NCI-H1105 (cell line): ENCODE measurements at regions not wholly inside any gene's neighbourhood (a gene's known extent, or its start where the extent isn't known, plus 50 kb on each side); places are given as distances from the start of the nearest gene placed in this dataset.
"Not testable (repeated sequence)": the region's sequence is repeated elsewhere in the genome, so short reads cannot be mapped to it uniquely, and the experiment has no call there.

Experiments
- DNase-seq: peaks from one replicate; lab custom pipeline; 2025; lab: John Stamatoyannopoulos, UW

DNA sequence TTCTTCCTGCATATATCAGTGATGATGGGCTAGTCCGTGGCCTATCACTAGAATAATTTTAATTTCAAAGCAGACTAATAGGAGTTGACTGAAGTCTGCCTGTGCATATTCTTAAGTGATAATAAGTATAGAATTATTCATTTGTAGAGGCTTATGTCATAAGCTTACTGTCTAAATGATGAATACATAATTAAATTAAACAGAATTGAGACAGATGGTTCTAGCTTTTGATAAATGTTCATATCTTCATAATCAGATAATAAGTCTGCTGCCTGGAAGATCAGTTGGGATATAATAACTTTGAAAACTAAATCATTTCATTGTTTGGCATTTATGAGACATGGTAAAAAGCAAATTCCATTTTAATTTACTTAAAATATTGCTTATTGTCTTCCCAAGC is 1175.6 kb downstream of the TECRL start:
- DNase-seq, result no peak

DNA sequence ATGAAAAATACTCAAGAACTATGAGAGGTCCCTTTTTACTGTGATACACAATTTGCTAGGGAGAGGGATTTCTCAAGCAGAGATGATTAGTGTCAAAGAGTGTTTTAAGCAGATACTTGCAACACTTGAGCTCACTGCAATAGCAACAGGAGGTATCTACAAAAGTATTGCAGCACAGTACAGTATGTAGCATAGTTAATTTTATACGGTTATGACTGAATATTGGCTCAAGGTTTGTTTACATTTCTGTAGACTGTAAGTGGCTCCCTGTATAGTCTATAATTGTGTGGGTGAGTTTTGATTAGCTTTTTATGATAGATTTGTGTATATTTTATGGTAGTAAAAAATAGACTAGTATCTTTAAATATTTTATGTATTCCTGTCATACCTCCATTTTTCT is 1177.2 kb downstream of the TECRL start:
- DNase-seq, result no peak

DNA sequence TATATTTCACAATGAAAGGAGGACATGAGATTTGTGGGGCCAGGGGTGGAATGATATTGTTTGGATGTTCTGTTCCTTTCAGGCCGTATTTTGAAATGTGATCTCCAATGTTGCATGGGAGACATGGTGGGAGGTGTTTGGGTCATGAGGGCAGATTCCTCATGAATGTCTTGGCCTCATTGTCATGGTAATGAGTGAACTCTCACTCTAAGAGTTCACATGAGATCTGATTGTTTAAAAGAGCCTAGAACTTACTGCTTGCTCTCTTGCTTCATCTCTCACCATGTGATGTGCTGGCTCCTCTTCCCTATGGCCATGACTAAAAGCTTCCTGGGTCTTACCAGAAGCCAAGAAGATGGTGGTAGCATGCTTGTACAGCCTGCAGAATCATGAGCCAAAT is 1183.0 kb downstream of the TECRL start:
- DNase-seq, result no peak

DNA sequence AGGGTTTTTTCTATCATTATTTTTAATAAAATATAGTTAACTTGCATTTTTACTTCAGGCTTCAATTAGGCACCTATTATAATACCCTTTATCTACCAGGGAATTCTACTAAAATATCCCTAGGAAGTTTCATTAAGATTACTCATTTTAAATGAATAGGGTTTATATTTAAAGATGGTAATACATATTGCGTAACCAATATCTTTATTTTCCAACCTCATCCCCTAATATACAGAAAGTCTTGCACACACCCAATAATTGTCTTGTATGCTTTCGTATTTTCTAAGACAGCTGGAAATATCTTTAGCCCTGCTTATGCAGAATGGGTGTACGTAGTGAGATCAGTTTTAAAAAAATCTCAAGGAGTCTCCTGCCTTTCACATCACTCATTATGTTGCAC is 1186.8 kb downstream of the TECRL start:
- DNase-seq, result no peak

DNA sequence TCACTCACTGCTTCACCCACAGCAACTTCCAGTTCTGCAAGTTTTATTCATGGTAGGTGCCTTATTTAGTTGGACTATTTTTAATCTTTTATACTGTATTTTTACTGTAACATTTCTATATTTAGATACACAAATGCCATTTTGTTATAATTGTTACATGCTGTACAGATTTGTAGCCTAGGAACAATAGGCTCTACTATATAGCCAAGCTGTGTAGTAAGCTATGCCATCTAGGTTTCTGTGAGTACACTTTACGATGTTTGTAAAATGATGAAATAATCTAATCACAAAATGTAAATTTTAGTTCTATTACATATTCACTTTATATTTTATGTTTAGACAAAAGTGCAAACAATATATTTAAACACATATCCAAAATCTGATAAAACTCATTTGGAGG is 1187.8 kb downstream of the TECRL start:
- DNase-seq, result no peak

GRCh38 chr4:63218856-63219255 is 1190.4 kb downstream of the TECRL start:
- no peak for DNase-seq

DNA sequence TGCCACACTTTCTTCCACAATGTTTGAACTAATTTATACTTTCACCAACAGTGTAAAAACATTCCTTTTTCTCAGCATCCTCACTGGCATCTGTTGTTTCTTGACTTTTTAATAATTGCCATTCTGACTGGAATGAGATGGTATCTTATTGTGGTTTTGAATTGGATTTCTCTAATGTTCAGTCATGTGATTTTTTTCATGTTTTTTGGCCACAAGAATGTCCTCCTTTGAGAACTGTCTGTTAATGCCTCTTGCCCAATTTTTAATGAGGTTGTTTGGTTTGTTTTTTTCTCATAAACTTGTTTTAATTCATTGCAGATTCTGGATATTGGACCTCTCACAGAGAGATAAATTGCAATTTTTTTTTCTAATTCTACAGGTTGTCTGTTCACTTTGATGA is 1195.2 kb downstream of the TECRL start:
- DNase-seq, result no peak

- DNase-seq, result no peak
These were observed 1197.3 kb downstream of the TECRL start for GRCh38 chr4:63211776-63212479.

DNA sequence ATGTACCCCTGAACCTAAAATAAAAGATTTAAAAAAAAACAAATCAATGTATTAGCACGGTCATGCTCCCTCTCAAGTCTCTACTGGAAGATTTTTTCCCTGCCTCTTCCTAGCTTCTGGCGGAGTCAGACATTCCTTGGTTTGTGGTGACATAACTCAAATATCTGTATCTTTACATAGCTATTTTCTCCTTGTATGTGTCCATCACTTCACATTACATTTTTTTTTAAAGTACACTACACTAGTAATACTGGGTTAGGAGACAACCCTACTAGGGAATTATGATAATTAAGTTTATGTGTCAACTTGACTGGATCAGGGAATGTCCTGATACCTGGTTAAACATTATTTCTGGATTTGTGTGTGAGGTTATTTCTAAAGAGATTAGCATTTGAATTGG is 1197.9 kb downstream of the TECRL start:
- DNase-seq, result no peak

- not testable (repeated sequence) for DNase-seq
These were observed 1216.2 kb downstream of the TECRL start for GRCh38 chr4:63193029-63193428.

DNA sequence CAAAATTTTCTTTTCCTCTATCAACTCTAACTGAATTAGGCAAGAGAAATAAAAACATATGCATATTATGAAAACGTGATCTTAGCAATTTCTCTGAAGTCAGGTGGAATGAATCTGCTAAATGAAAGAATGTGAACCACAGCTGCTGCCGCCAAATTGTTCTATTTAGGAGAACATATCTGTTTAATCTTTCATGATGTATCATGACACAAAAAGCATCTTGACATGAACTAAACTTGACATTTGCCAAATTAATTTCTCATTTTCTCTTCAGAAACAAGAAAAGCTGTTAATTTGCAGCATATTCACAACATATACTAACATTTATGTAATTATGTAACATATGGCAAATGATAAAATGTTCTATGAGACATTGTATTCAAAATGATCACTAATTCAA is 1237.9 kb downstream of the TECRL start:
- no peak for DNase-seq

DNA sequence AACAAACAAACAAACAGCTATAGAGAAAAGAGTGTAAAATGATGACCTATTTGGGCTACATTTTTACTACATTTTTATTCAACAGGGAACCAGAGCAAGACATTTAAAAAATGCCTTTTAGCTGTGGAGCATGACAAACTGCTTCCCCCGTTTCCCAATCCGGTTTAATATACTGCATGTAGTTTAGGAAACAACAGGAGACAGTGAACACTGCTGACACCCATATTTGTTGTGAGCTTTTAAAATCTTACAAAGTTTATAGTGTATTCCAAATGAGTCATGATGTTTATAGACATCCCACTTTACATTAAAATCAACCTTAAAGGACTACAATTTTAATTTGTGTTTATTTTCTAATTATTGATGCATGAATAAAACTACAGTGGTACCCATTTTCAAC is 1238.3 kb downstream of the TECRL start:
- DNase-seq, result no peak

- DNase-seq, result no peak
These were observed 1239.4 kb downstream of the TECRL start for GRCh38 chr4:63169836-63170235.

DNA sequence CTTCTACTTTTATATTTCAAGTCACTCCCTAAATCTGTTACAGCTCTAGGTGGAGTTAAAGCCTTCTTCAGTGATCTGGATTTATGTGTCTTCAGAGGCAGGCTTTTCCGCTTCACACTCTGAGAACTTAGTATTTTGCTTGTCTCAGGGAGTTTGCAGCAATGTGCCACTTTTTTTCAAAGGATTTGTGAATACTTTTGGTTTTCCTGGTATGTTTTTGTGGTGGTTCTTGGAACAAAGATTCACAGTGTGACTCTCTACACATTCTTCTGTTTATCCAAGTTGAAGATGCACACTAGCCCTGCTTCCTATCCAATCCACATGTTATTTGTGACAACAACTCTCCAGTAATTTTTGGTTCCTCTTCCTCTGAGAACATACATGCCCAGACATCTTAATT is 1253.7 kb downstream of the TECRL start:
- DNase-seq, result no peak

DNA sequence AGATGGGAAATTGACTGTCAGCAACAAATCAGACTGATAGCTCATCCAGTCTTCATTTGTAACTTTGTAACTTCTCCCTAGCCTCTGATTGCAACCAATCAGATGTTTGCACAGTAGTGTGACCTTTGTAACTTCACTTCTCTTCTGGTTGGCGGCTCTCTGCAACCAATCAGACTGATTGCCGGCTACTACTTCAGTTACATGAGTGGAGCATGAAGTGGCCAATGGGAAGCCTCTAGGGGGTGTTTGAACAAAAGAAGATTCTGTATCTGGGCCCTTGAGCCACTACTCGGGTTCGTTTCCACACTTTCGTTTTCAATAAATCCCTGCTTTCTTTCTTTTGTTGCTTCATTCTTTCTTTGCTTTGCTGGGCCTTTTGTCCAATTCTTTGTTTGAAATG is 1285.8 kb downstream of the TECRL start:
- no peak for DNase-seq

DNA sequence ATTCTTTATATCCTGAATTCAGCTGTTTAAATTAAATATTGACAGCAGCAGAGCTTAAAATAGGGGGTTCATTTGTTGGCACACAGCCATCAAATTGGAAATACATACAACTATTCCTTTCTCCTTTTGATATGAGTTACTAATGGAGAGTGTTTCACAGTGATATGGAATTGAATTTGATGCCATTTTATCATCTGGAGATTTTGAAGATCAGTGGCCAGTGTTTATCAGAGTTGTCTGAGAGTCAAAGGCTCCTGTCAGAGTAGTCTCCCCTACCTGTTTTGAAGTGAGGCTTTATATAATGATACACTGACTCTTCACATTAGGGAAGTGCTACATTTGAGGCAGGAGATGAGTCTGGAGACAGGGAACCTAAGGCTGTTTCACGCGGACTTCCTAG is 1286.3 kb downstream of the TECRL start:
- no peak for DNase-seq

DNA sequence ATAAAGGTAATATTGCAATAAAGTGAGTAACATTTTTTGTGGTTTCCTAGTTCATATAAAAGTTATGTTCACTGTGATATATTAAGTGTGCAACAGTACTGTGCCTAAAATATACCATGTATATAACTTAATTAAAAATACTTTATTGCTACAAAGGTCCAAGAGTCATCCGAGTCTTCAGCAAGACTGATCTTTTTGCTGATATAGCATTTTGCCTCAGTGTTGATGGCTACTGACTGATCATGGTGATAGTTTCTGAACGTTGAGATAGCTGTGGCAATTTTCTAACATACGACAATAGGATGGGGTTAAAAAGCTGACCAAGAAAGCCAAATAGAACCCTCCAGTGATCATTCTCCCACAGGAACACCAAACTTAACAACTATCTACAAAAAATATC is 1302.7 kb downstream of the TECRL start:
- no peak for DNase-seq

DNA sequence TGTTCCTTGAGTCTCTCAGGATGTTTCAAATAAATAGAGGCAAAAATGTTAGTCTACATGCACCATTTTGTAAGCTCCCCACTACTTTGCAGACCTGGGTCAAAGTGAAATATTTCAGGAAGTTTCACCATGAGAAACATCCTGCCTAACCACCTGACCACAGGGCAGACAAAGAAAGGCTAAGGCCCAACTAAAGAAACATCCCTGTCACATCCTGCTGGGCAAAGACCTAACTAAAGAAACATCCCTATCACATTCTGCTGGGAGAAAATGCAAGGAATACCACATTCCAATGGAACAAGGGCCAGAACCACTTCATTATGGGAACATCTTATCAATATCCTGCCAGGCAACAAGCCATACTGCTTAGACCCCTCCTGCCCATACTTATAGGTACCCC is 1303.4 kb downstream of the TECRL start:
- no peak for DNase-seq

DNA sequence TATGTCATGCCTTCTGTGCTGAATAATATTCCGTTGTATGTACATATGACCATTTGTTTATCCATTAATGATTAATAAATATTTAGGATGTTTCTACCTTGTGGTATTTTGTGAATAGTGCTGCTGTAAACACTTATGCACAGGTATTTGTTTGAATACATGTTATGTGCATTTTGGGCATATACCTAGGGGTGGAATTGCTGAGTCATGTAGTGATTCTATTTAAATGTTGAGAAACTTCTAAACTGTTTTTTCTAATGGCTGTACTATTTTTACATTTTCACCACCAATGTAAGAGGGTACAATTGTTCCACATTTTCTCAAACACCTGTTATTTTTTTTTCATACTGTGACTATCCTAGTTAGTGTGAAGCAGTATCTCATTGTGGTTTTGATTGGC is 1318.6 kb downstream of the TECRL start:
- no peak for DNase-seq

DNA sequence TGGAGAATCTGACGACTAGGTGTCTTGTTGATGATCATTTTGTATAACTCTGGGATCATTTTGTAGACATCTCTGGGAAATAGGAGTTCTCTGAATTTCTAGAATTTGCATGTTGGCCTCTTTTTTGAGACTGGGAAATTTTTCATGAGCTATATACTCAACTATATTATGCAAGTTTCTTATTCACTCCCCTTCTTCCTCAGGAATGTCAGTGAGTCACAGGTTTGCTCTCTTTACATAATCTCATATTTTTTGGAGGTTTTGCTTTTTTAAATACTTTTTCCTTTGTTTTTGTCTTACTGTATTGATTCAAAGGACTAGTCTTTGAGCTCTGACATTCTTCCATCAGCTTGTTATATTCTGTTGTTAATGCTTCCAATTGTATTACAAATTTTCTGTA is 1324.2 kb downstream of the TECRL start:
- no peak for DNase-seq

GRCh38 chr4:63080934-63081333 is 1328.3 kb downstream of the TECRL start:
- DNase-seq, result no peak

DNA sequence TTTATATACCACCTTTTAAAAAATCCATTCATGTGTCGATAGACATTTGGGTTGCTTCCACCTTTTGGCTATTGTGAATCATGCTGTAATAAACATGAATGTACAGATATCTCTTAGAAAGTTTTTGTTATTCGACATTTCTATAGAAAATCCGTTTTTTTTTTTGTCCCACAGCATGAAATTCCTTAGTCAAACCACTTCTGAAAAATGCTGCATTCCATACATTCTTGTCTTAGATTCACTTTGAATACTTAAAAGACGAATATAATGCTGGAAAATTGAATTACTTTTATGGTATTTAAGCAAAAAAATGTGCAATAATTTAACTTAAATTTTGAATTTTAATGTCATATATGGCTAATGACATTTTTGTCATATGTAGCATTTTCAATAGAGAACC is 1345.5 kb downstream of the TECRL start:
- no peak for DNase-seq

DNA sequence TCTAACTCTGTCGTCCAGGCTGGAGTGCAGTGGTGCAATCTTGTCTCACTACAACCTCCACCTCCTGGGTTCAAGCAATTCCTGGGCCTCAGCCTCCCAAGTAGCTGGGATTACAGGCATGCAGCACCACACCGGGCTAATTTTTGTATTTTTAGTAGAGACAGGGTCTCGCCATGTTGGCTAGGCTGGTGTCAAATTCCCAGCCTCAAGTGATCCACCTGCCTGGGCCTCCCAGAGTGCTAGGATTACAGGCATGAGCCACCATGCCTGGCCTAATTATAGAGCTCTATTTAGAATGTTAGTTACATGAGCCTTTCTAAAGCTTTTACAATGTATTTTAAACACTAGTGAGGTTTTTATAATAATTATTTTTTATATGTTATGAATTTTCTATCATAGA is 1346.4 kb downstream of the TECRL start:
- not testable (repeated sequence) for DNase-seq

GRCh38 chr4:63049726-63050125 is 1359.5 kb downstream of the TECRL start:
- no peak for DNase-seq

- no peak for DNase-seq
These were observed 1360.0 kb downstream of the TECRL start for GRCh38 chr4:63049278-63049677.
